Middle frontal gyrus (tissue), 1 donor: ENCODE measurements at regions not wholly inside any gene's neighbourhood (a gene's known extent, or its start where the extent isn't known, plus 50 kb on each side); places are given as distances from the start of the nearest gene placed in this dataset.
"Not testable (repeated sequence)": the region's sequence is repeated elsewhere in the genome, so short reads cannot be mapped to it uniquely, and the experiment has no call there.

Source experiments
- DNase-seq: peaks from one replicate; pipeline ENCODE4 v3.0.0-alpha.2; 2015; ENCODE audit warnings: low spot score; ENCODE audit errors: extremely low spot score

GRCh38 chr6:12609751-12610150, 106.8 kb upstream of the PHACTR1 start:
- no peak for DNase-seq

GRCh38 chr6:12610862-12611261, 105.7 kb upstream of the PHACTR1 start:
- DNase-seq, result no peak

GRCh38 chr6:12613811-12614210, 102.8 kb upstream of the PHACTR1 start:
- DNase-seq, result peak; percentile 21

GRCh38 chr6:12614456-12614855, 102.1 kb upstream of the PHACTR1 start:
- no peak for DNase-seq

- no peak for DNase-seq
Measured at GRCh38 chr6:12618296-12618695, 98.3 kb upstream of the PHACTR1 start.

- DNase-seq, result no peak
Measured at GRCh38 chr6:12621754-12622153, 94.8 kb upstream of the PHACTR1 start.

- no peak for DNase-seq
Measured at GRCh38 chr6:12622566-12622965, 94.0 kb upstream of the PHACTR1 start.

- no peak for DNase-seq
Measured at GRCh38 chr6:12624142-12624837, 92.3 kb upstream of the PHACTR1 start.

- DNase-seq, result no peak
Measured at GRCh38 chr6:12627053-12627452, 89.5 kb upstream of the PHACTR1 start.

- DNase-seq, result no peak
Measured at GRCh38 chr6:12628327-12628726, 88.2 kb upstream of the PHACTR1 start.

- not testable (repeated sequence) for DNase-seq
Measured at GRCh38 chr6:12633746-12634145, 82.8 kb upstream of the PHACTR1 start.

- DNase-seq, result no peak
Measured at GRCh38 chr6:12635375-12635774, 81.2 kb upstream of the PHACTR1 start.

GRCh38 chr6:12635813-12636212, 80.8 kb upstream of the PHACTR1 start:
- no peak for DNase-seq

- no peak for DNase-seq
Measured at GRCh38 chr6:12636336-12636735, 80.2 kb upstream of the PHACTR1 start.

GRCh38 chr6:12637960-12638641, 78.5 kb upstream of the PHACTR1 start:
- DNase-seq, result peak; percentile 33

- no peak for DNase-seq
Measured at GRCh38 chr6:12640438-12640837, 76.1 kb upstream of the PHACTR1 start.

GRCh38 chr6:12641785-12642184, 74.8 kb upstream of the PHACTR1 start:
- DNase-seq, result not testable (repeated sequence)

GRCh38 chr6:12645941-12646340, 70.6 kb upstream of the PHACTR1 start:
- no peak for DNase-seq

- peak; percentile 14 for DNase-seq
Measured at GRCh38 chr6:12648171-12648570, 68.4 kb upstream of the PHACTR1 start.

- DNase-seq, result no peak
Measured at GRCh38 chr6:12649325-12649724, 67.2 kb upstream of the PHACTR1 start.

GRCh38 chr6:12653486-12653885, 63.1 kb upstream of the PHACTR1 start:
- peak; percentile 44 for DNase-seq

- no peak for DNase-seq
Measured at GRCh38 chr6:12654107-12654506, 62.5 kb upstream of the PHACTR1 start.

GRCh38 chr6:12654514-12654913, 62.1 kb upstream of the PHACTR1 start:
- no peak for DNase-seq
